ENCODE measurements at regions not wholly inside any gene's neighbourhood (a gene's known extent, or its start where the extent isn't known, plus 50 kb on each side); places are given as distances from the start of the nearest gene placed in this dataset.

- TF ChIP-seq CTCF (IDR thresholded peaks at IDR 0.05) (no peak), ZFX (IDR thresholded peaks at IDR 0.05; ENCODE audit: borderline replicate concordance) (no peak)
Measured at GRCh38 chr2:16161085-16161565, 220.8 kb downstream of the MYCN start.

All from 22Rv1 (cell line).